ENCODE measurements at regions not wholly inside any gene's neighbourhood (a gene's known extent, or its start where the extent isn't known, plus 50 kb on each side); places are given as distances from the start of the nearest gene placed in this dataset.

- Histone ChIP-seq H3K4me1 (no peaks in the 10 kb centered on the region), H3K4me3 (no peak overlapping the region)
Measured at GRCh38 chr2:58614219-58614618, 373.1 kb upstream of the FANCL start.

GRCh38 chr2:58612973-58613372 is 371.8 kb upstream of the FANCL start:
- DNase-seq (no peak), ATAC-seq (no peak)
- H3K9me3 ChIP-seq, result no peaks in the 10 kb centered on the region
- no peak overlapping the region for H3K27ac ChIP-seq
- no peaks in the 10 kb centered on the region for H3K27me3 ChIP-seq
- no peak overlapping the region for H3K4me3 ChIP-seq
- H3K36me3 ChIP-seq, result no peaks in the 10 kb centered on the region
- WGBS, 2 donors, result 80 to 81% methylated on average over 6 of the region's 6 CpGs
- TF ChIP-seq CTCF (IDR thresholded peaks at IDR 0.05), result no peak
- H3K4me1 ChIP-seq, result no peaks in the 10 kb centered on the region
- intact Hi-C loops (cut with DNase I), result no loop called here

More at GRCh38 chr2:58614219-58614618, 373.1 kb upstream of the FANCL start:
- Histone ChIP-seq H3K36me3 (no peaks in the 10 kb centered on the region), H3K27ac (no peak overlapping the region), H3K27me3 (no peaks in the 10 kb centered on the region), H3K9me3 (no peaks in the 10 kb centered on the region)
- 65 to 85% methylated on average over 2 of the region's 2 CpGs for WGBS, 2 donors
- DNase-seq (no peak), ATAC-seq (no peak)
- TF ChIP-seq CTCF (IDR thresholded peaks at IDR 0.05), result no peak
- intact Hi-C loops (cut with DNase I), result no loop called here

GRCh38 chr2:58609326-58609725 is 368.2 kb upstream of the FANCL start:
- Histone ChIP-seq H3K4me1 (no peaks in the 10 kb centered on the region), H3K36me3 (no peaks in the 10 kb centered on the region), H3K27ac (no peak overlapping the region), H3K27me3 (peaks cover 0 to 5% (median 0%) of the 10 kb centered on the region in 7 donors), H3K4me3 (no peak overlapping the region), H3K9me3 (no peaks in the 10 kb centered on the region)
- 63 to 70% methylated on average over 1 of the region's 1 CpG for WGBS, 2 donors
- intact Hi-C loops (cut with DNase I), result no loop called here
- DNase-seq (no peak), ATAC-seq (no peak)
- no peak for TF ChIP-seq CTCF (IDR thresholded peaks at IDR 0.05)

- TF ChIP-seq CTCF (IDR thresholded peaks at IDR 0.05), result no peak
- 70 to 74% methylated on average over 1 of the region's 1 CpG for WGBS, 2 donors
- no peaks in the 10 kb centered on the region for H3K4me1 ChIP-seq
Measured at GRCh38 chr2:58608146-58608545, 367.0 kb upstream of the FANCL start.

More at GRCh38 chr2:58608146-58608545, 367.0 kb upstream of the FANCL start:
- no peak overlapping the region for H3K27ac ChIP-seq
- ATAC-seq (no peak), DNase-seq (no peak)
- peaks cover 0 to 5% (median 0%) of the 10 kb centered on the region in 7 donors for H3K27me3 ChIP-seq
- intact Hi-C loops (cut with DNase I), result no loop called here
- H3K36me3 ChIP-seq, result no peaks in the 10 kb centered on the region
- no peak overlapping the region for H3K4me3 ChIP-seq
- no peaks in the 10 kb centered on the region for H3K9me3 ChIP-seq

Measured in heart right ventricle (tissue), 16 donors.